ENCODE measurements at regions not wholly inside any gene's neighbourhood (a gene's known extent, or its start where the extent isn't known, plus 50 kb on each side); places are given as distances from the start of the nearest gene placed in this dataset.
A peak's percentile ranks its signal among the peaks of the same experiment; 100 is the strongest.
"Not testable (repeated sequence)": the region's sequence is repeated elsewhere in the genome, so short reads cannot be mapped to it uniquely, and the experiment has no call there.

- DNase-seq: peak; percentile 33
- Histone ChIP-seq H3K27me3 (no peaks in the 10 kb centered on the region), H3K4me3 (no peak overlapping the region), H3K9me3 (no peaks in the 10 kb centered on the region), H3K36me3 (no peaks in the 10 kb centered on the region)
Observed at GRCh38 chr7:94183289-94183749, 179.2 kb upstream of the BET1 start.

- no peak for DNase-seq
- no peaks in the 10 kb centered on the region for H3K9me3 ChIP-seq
- no peaks in the 10 kb centered on the region for H3K36me3 ChIP-seq
- H3K27me3 ChIP-seq: no peaks in the 10 kb centered on the region
- H3K4me3 ChIP-seq: no peak overlapping the region
Observed at GRCh38 chr7:94183891-94184290, 179.7 kb upstream of the BET1 start.

GRCh38 chr7:94188350-94188749 lies 184.2 kb upstream of the BET1 start:
- no peaks in the 10 kb centered on the region for H3K27me3 ChIP-seq
- DNase-seq: no peak
- H3K36me3 ChIP-seq: no peaks in the 10 kb centered on the region
- no peaks in the 10 kb centered on the region for H3K9me3 ChIP-seq
- no peak overlapping the region for H3K4me3 ChIP-seq

DNA sequence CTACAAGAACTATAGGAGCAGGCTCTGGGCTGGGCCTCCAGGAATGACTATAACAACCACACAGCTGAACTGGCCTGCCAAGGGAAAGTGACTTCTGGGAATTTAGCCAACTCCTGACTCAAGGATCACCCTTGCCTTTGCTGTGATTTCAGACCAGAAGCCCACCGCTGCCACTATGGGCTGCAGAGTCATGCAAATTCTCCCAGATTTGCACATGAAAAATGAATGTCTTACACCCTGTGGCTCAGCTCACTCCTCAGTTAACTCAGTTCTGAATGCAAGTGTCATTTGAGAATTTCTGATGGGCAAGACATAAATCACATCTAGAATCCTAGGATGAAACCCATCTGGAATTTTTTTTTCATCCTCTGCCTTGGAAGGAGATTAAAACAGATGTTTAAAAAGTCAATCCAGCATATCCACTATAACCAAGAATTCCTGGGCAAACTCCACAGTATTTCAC lies 186.5 kb upstream of the BET1 start:
- Histone ChIP-seq H3K27me3 (no peaks in the 10 kb centered on the region), H3K9me3 (no peaks in the 10 kb centered on the region), H3K36me3 (no peaks in the 10 kb centered on the region), H3K4me3 (no peak overlapping the region)
- DNase-seq: peak; percentile 79

DNA sequence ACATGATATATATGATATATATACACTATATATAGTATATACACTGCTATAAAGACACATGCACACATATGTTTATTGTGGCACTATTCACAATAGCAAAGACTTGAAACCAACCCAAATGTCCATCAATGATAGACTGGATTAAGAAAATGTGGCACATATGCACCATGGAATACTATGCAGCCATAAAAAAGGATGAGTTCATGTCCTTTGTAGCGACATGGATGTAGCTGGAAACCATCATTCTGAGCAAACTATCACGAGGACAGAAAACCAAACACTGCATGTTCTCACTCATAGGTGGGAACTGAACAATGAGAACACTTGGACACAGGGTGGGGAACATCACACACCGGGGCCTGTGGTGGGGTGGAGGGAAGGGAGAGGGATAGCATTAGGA lies 190.3 kb upstream of the BET1 start:
- not testable (repeated sequence) for H3K27me3 ChIP-seq, H3K36me3 ChIP-seq, DNase-seq, H3K9me3 ChIP-seq, H3K4me3 ChIP-seq

DNA sequence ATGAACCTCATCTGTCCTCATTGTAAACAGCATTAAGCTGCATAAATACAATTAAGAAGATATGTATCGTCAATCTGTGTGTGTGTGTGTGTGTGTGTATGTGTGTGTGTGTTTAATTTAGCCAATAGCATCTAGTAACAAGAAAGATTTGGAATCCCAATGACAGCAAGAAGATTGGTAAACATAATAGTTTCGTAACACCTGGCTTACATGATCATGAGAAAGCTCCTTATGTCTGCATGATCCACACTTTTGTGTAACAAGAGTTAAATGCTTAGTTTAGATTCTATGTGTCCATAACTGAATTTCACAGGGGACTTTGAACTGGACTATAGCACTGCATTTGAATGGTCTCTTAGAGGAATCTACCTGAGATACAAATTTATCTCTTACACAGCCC lies 191.0 kb upstream of the BET1 start:
- Histone ChIP-seq H3K36me3 (no peaks in the 10 kb centered on the region), H3K9me3 (no peaks in the 10 kb centered on the region), H3K4me3 (no peak overlapping the region), H3K27me3 (no peaks in the 10 kb centered on the region)
- DNase-seq: no peak

DNA sequence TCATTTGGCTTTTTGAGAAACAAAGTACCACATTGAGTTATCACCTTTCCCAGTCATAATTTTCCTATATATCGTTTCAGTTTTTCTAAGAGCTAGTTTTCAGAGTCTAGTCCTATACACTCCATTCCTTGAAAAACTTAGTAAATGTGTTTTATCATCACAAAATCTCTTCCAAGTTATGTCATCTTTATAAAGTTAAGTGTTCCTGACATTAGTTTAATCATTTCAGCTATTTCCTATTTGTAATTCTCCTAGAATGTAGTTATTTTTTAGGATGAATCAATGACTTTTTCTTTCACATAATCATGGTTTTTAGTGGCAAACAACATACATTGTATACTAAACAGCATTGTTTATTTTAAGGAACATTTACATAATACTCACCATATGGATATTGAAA lies 191.7 kb upstream of the BET1 start:
- Histone ChIP-seq H3K36me3 (no peaks in the 10 kb centered on the region), H3K4me3 (no peak overlapping the region), H3K9me3 (no peaks in the 10 kb centered on the region), H3K27me3 (no peaks in the 10 kb centered on the region)
- no peak for DNase-seq

GRCh38 chr7:94205529-94205928 lies 189.2 kb upstream of the COL1A2 start:
- H3K27me3 ChIP-seq: no peaks in the 10 kb centered on the region
- DNase-seq: no peak
- no peaks in the 10 kb centered on the region for H3K36me3 ChIP-seq
- H3K4me3 ChIP-seq: no peak overlapping the region
- no peaks in the 10 kb centered on the region for H3K9me3 ChIP-seq

- Histone ChIP-seq H3K9me3 (no peaks in the 10 kb centered on the region), H3K4me3 (no peak overlapping the region), H3K27me3 (no peaks in the 10 kb centered on the region), H3K36me3 (no peaks in the 10 kb centered on the region)
- no peak for DNase-seq
Observed at GRCh38 chr7:94206295-94206694, 188.4 kb upstream of the COL1A2 start.

- Histone ChIP-seq H3K27me3 (no peaks in the 10 kb centered on the region), H3K36me3 (no peaks in the 10 kb centered on the region), H3K9me3 (no peaks in the 10 kb centered on the region), H3K4me3 (no peak overlapping the region)
- DNase-seq: no peak
Observed at GRCh38 chr7:94212160-94212559, 182.5 kb upstream of the COL1A2 start.

DNA sequence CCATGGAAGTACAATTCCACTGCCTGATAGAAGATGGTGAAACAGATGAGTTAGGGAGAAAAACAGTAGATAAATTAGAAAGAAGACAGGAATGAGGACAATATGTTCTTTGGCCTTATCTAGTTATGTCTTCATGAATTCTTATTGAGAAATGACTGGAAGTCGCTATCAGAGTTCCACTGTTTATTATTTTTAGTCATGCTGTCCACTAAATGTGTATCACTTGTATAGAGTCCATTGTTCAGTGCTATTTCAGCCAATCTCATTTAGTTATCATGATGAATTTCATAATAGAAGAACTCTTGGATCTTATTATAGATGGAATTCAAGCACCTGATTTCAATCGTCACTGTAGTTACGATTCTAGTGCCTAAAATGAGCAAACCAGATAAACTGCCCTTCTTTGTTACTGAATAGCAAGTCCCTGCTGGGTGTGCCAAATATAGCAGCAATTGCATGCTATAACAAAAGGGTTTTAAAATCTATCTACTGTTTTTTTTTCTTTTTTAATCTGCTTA lies 177.7 kb upstream of the COL1A2 start:
- no peaks in the 10 kb centered on the region for H3K27me3 ChIP-seq
- no peak for DNase-seq

GRCh38 chr7:94217766-94218165 lies 176.9 kb upstream of the COL1A2 start:
- Histone ChIP-seq H3K27me3 (no peaks in the 10 kb centered on the region), H3K4me3 (no peak overlapping the region), H3K36me3 (no peaks in the 10 kb centered on the region), H3K9me3 (no peaks in the 10 kb centered on the region)
- no peak for DNase-seq

More for the DNA sequence above, 177.7 kb upstream of the COL1A2 start:
- Histone ChIP-seq H3K36me3 (no peaks in the 10 kb centered on the region), H3K4me3 (no peak overlapping the region), H3K9me3 (no peaks in the 10 kb centered on the region)

DNA sequence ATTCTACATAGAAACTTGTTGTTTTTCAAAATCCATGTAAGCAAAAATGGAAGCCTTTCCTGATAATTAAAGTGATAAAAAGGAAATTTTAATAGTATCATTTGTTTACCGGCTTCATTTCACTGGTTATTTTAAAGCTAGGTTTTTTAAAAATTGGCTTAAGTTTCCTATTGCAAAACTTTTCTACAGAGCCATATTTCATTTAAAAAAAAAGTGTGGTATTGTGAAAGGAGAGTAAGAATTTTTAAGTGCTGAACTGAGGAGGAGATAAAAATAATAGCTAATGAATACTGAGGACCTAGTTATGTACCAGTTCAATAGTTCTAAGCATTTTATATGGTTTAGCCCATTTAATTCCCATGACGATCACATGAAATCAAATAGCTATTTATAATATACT lies 172.2 kb upstream of the COL1A2 start:
- Histone ChIP-seq H3K36me3 (no peaks in the 10 kb centered on the region), H3K9me3 (no peaks in the 10 kb centered on the region), H3K27me3 (no peaks in the 10 kb centered on the region), H3K4me3 (no peak overlapping the region)
- no peak for DNase-seq

- DNase-seq: no peak
- Histone ChIP-seq H3K36me3 (no peaks in the 10 kb centered on the region), H3K4me3 (no peak overlapping the region), H3K27me3 (no peaks in the 10 kb centered on the region), H3K9me3 (no peaks in the 10 kb centered on the region)
Observed at GRCh38 chr7:94223375-94224084, 171.2 kb upstream of the COL1A2 start.

- no peaks in the 10 kb centered on the region for H3K27me3 ChIP-seq
- DNase-seq: no peak
- H3K9me3 ChIP-seq: no peaks in the 10 kb centered on the region
- no peak overlapping the region for H3K4me3 ChIP-seq
- no peaks in the 10 kb centered on the region for H3K36me3 ChIP-seq
Observed at GRCh38 chr7:94228223-94228622, 166.5 kb upstream of the COL1A2 start.

DNA sequence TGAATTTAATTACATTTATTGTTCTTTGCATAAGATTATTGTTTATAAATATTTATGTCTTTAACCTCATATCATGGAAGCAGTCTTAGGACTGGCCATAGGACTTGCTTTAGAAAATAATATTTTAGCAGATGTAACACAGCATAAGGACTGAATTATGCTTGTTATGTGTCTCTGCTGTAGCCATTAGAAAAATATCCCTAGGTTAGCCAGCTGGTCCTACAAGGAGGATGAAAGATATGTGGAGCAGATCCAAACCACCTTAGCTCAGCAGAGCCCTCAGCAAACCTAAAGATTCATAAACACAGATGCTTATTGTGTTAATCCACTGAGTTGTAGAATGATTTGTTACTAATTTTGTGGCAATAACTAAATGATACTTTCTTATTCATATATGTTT lies 166.0 kb upstream of the COL1A2 start:
- Histone ChIP-seq H3K9me3 (no peaks in the 10 kb centered on the region), H3K27me3 (no peaks in the 10 kb centered on the region), H3K4me3 (no peak overlapping the region), H3K36me3 (no peaks in the 10 kb centered on the region)
- DNase-seq: no peak

DNA sequence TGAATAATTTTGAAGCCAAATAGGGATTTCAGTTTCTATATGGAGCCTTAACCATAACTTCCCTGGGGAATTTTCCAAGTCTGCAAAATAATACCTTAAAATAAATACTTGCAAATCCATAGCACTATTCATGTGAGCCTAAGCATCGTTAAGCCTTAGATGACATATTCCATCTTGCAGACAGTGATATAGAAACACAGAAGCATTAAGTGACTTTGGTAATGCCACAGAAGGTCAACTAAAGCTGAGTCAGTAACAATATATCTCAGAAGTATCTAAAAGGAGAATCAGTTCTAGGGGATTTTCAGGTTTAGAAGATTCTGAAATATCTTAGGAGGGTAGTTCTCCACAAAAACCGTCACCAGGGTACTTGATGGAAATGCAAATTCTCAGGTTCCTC lies 163.4 kb upstream of the COL1A2 start:
- Histone ChIP-seq H3K4me3 (no peak overlapping the region), H3K27me3 (no peaks in the 10 kb centered on the region), H3K9me3 (no peaks in the 10 kb centered on the region), H3K36me3 (no peaks in the 10 kb centered on the region)
- DNase-seq: no peak

- H3K36me3 ChIP-seq: no peaks in the 10 kb centered on the region
- no peak overlapping the region for H3K4me3 ChIP-seq
- no peaks in the 10 kb centered on the region for H3K9me3 ChIP-seq
- no peaks in the 10 kb centered on the region for H3K27me3 ChIP-seq
- DNase-seq: no peak
Observed at GRCh38 chr7:94236960-94237359, 157.7 kb upstream of the COL1A2 start.

Measured in MG63 (cell line).